SKM-1 (cell line): ENCODE measurements at regions not wholly inside any gene's neighbourhood (a gene's known extent, or its start where the extent isn't known, plus 50 kb on each side); places are given as distances from the start of the nearest gene placed in this dataset.
"Not testable (repeated sequence)": the region's sequence is repeated elsewhere in the genome, so short reads cannot be mapped to it uniquely, and the experiment has no call there.

Experiments used
- DNase-seq: peaks from one replicate; lab custom pipeline; 2025; ENCODE audit not compliant: unreplicated experiment; lab: John Stamatoyannopoulos, UW

DNA sequence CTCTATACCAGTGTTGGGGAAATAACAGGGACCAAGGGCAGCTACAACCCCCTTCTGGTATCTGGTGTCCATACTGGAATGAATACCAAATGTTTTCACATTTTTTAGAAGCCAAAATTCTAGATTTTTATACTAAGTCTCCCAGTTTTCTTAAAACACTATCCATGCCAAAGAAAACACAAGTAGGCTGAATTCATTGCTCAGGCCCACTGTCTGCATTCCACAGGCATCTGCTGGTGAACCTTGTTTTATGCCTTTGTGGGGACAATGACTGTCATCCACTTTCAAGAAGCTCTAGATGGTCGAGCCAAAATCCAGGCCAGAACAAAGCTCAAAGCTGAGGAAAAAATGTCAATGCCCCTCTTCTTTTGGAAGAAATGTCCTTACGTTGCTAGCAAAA is 213.4 kb upstream of the RASGEF1B start:
- DNase-seq = no peak

DNA sequence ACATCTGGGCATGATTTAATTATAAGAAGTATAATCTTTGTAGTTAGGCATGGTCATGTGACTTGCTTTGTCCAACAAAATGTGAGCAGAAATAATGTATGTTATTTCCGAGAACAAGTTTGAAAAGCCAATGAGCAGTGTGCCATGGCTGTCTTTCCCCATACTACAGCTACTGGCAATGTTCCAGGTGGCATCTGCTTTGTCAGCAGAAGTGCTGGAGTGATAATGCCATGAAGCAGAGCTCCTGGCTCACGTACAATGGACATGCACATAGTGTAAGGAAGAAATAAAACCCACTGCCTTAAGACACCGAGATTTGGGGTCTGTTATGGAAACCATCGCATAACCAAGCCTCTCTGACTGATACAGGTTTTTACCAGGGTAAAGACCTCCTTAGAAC is 212.6 kb upstream of the RASGEF1B start:
- DNase-seq = no peak

DNA sequence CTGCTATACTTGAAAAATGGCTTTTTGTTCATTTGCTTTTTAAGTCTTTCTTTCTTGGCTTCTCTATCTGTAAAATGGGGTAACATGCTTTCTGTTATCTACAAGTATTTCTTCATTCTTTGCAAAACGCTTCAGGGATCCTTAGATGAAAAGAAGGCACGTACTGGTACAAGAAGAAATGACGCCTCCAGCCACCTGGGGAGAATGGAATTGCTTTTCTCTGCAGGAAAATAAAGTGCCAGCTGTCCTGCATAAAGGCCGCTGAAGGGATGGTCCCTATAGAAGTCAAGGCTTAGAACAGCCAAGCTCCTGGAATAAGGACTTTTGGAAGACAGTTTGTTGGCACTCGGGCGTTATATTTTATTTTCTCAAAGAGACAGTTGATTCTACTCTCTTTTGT is 210.8 kb upstream of the RASGEF1B start:
- no peak for DNase-seq

DNA sequence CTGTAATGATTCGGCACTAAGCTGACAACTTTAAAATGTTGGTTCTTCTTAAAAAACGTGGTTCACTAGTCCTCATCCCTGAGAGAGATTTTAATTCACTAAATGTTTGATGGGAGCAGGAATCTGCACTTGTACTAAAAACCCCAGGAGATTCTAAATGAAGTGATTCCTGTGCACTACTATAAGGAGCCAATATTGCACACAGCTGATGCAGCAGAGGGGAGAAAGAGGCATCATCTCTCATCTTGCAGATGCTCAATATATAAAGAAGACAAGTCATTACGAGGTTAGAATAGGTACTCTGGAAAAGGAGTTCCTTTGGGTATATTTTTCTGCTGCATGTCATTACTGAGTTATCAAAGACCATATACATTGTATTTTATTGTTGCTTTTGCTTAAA is 207.6 kb upstream of the RASGEF1B start:
- no peak for DNase-seq

DNA sequence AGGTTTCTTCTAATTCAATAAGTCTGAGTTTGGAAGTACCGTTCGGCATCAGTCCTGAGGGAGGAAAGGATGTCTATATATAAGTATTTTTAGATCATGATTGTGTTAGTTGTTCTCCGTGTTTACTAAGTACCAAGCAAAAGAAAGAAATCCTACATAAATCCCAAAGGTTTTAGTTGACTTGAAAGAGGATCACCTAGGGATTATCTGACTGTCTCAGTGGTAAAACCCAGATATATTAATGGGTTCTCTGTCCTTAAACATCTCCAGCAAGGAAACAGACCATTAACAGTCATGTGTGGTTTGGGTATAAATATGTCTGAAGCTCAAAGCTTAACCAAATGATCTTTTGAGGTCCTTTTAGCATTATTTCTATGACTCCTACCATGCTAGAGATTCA is 207.1 kb upstream of the RASGEF1B start:
- no peak for DNase-seq

DNA sequence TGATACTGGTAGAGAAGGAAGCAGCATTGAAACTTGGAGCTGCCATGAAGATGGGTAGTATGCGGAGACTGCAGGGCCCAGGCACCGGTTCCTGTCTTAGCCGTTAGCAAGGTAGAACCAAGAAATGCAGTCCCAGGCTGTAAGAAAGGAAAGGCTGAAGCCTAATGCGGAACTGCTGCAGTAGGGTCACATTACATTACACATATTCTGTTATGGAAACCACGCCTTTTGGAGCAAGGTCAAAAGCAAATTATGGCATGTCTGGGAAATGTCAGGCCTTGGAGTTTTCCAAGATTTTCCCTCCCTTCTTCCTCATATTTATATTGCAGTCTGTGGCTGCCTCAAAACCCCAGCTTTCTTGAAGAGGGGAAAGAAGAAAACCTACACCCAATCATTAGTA is 204.8 kb upstream of the RASGEF1B start:
- no peak for DNase-seq

DNA sequence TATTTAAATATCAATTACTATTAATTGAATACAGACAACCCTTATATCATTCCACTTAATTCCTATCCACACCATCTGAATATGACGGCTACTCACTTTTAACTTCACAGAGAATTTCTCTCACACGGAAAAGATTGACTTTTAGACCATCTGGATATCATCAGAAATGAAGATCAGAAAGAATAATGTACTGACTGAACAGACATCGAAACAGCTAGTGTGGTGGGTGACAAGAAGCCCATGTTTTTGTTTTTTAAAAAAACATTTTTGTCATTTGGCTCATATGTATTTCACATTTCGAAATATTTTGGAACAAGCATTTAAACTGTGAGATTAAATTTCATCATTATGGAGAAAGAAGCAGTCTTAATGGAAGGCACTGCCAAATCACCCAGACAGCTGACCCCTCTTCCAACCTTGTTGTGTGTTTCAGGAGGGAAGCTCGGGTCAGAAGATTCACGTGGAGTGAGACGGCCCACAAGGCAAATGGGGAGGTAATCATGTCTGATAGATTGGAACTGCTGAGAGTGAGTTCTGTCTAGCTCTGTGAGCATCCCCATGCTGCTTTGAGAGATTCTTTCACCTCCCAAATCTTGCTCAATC is 204.2 kb upstream of the RASGEF1B start:
- DNase-seq = no peak

DNA sequence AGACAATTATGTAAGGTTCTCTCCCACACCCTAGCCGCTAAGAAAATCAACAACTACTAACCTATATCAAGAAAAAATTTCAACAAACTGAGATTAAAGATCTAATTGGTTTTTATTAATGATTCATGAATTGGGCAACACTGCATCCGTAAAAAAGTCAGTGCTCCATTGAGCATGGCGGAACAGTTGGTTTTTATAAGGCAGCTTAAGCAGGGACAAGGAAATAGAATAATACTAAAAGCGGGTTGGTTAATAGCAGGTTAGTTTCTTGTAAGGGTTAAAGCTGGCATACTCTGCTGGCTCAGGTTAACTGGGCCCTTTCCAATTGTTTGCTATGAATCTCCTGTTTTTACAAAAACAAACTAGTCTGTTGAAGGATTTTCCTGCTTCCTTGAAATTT is 202.3 kb upstream of the RASGEF1B start:
- no peak for DNase-seq

DNA sequence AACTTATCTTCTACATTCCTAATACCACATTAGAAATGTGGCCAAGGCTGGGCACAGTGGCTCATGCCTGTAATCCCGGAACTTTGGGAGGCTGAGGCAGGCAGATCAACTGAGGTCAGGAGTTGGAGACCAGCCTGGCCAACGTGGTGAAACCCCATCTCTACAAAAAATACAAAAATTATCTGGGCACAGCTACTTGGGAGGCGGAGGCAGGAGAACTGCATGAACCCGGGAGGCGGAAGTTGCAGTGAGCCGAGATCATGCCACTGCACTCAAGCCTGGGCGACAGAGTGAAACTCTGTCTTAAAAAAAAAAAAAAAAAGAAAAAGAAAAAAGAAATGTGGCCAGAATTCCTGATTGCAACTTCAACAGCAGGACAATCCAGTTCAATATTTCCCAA is 196.6 kb upstream of the RASGEF1B start:
- DNase-seq = not testable (repeated sequence)

DNA sequence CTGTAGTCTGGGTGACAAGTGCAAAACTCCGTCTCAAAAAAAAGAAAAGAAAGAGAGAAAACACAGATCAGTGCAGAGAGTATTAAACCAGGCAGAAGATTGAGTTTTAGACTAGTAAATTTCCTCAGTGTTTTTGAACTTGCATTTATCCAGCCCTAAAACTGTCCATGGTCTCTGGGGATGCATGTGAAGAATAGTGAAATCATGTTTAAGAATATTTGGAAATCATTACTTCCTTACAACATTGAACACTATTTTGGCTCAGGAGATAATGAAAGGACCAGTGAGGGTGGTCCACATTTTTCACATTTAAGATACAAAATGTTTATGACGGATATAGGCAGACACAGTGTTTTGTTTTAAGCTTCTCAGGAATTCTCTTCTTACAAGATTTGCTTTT is 195.8 kb upstream of the RASGEF1B start:
- no peak for DNase-seq

DNA sequence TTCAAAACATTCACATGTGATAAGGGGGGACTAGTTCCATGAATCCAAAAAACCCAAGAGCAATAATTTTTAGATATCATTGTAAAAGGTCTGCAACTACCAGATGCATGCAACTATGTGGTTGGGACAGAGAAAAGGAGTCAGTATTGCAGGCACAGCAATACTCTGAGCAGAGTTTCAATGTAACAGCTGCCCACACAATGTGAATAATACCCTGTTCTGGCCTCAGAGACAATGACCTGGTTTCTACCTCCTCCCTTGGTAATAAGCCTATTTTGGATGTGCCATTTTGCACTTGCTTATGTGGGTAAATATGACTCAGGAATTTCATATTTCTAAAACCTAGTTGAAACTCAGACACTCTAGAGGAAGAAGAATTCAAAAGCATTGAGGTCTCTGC is 194.8 kb upstream of the RASGEF1B start:
- DNase-seq = no peak

DNA sequence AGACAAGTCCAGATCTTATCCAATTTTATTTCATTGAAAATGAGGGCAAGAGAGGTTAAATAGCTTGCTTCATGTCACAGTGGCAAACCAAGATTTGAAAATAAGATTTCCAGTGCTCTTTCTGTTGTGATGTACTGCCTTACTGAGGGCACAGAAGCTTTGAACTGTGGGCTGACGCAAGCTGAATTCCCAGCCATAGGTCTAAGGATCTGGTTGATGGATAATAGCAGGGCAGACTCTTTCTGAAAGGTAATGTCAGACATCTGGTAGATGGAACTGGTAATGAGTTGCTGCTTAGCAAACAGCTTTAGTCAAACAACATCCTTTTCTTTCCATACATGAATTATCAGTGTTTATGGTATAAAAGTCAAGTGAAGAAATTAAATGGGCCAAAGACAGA is 193.9 kb upstream of the RASGEF1B start:
- DNase-seq = no peak

DNA sequence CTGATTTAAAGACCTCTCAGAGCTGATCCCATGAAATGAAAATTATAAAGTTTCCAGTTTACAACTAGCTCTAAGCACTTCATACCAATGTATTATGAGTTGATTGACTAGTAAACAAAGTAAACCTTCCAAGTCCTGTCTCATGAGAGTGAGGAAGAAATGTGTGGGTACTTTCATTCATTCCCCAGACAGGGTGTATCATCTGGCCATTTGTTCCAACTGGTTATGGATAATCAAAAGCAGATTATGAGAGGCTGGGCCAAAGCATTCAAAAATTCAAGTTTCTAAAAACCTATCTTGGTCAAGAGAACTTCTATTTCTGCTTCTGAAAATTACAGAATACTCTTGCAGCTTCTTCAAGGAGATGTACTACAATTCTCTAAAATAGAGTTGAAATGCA is 193.3 kb upstream of the RASGEF1B start:
- no peak for DNase-seq

DNA sequence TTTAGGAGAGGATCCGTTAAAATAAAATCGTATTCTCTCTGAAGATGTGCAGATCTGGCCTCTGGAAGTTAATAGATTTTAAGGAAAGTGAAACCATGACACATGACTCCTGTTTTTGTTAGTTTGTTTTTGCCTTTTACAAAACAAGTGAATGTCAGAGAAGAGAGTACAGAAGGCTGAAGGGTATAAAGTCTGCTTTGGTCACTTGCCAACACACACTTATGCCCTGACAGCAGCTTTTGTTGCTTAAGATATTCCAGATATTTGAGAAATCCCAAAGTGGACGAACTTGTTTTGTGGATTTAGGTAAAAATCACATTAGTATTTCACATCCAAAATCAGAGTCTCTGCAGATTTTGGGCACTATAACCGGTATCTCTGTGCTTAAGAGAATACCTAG is 192.4 kb upstream of the RASGEF1B start:
- DNase-seq = no peak

DNA sequence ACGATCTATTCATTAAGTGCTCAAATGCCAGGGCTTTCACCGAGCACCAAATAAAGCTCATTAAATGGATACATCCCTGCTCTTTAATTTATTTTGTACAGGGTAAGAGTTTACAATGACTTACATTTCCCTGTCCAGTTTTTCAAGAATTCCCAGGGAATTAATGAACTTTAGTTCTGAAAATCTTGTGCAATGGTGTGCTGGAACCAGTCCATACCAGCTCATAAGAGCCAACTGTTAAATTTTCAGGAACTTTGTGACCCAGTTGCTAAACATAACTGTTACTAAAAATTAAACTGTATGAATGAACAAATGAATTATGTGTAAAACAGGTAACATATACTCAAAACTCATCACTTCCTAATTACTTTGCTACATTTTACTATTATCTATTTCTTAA is 191.7 kb upstream of the RASGEF1B start:
- DNase-seq = no peak

DNA sequence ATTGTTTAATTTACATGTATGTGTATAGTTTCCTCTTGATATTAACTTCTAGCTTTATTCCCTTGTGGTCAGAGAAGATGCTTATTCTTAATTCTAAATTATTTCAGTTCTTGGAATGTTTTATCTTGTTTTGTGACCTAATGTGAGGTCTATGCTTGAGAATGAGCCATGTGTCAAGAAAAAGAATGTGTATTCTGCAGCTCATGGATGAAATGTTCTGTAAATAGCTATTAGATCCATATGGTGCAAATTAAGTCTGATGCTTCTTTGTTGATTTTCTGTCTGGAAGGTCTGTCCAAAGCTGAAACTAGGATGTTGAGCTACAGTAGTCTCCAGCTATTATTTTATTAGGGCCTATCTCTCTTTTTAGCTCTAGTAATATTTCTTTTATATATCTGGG is 187.3 kb upstream of the RASGEF1B start:
- DNase-seq = no peak

DNA sequence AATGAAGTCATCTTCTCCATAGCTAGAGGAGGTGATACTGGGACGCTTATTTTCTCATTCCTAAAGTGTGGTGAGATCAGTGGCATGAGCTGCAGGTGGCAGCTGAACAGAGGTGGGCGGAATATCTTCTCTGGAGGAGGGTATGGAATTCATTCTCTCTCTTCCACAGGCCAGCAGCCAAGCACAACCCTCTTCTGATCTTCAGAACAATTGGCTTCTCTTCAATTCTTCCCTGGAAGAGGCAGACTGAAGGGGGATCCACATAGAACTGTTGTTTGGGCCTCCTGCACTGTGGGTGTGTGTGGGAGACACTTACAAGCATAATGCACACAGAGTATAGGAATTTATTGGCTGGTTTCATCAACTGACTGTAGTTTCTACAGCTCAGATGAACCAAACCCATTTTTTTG is 180.4 kb upstream of the RASGEF1B start:
- no peak for DNase-seq

DNA sequence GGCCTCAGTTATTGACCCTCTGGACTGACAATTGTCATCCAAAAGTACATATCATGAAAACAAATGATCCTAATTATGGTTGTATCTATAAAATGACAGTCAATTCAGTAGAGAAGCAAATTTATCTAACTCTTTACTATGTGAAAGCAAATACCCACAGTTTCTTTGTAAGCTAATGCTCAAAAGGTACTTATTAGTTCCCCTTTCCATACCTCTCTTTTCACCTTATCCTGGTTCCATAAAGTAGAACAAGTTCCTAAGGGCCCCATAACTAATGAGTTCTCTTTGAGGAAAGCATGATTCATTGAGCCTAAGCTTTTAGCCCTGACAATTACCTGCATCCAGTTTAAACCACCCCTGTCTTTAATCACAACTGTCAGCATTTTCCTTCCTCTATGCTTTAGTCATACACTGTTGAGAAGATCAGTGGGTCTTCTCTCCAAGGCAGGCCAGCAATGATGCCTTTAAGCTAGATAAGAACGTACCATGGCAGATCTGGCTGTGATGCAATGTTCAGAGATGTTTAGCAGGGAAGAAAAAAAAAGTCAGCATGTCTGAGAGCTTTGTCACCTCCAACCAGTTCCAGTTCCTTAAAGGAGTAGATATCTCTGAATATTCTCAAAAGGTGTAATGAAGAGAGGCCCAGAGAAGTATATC is 179.7 kb upstream of the RASGEF1B start:
- no peak for DNase-seq

DNA sequence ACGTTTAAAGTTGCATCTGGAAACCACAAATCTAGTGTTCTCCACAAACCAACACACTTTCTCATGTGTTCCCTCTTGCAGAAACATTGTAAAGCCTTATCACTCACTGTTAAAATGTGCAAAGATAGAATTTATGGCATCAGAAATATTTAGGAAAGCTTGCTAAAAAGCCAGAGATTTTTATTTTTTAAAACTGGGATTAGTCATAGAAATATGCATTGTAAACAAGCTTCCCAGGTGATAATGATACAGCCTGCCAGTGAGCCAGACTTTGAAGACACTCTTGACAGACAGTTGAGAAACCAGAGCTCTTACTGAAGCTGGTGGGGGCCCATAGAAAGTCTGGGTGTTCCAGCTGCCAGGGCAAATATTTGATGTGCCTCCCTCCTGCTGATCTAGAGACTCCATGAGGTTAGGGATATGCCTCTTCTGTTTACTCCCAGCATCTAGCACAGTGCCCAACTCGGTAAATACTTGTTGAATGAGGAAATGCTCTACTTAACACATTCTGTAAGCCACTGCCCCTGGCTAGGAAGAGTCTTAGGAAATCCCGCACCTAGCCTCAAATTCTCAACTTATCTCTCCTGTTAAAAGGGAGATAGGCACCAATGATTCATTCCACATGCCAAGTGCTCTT is 179.0 kb upstream of the RASGEF1B start:
- DNase-seq = no peak

DNA sequence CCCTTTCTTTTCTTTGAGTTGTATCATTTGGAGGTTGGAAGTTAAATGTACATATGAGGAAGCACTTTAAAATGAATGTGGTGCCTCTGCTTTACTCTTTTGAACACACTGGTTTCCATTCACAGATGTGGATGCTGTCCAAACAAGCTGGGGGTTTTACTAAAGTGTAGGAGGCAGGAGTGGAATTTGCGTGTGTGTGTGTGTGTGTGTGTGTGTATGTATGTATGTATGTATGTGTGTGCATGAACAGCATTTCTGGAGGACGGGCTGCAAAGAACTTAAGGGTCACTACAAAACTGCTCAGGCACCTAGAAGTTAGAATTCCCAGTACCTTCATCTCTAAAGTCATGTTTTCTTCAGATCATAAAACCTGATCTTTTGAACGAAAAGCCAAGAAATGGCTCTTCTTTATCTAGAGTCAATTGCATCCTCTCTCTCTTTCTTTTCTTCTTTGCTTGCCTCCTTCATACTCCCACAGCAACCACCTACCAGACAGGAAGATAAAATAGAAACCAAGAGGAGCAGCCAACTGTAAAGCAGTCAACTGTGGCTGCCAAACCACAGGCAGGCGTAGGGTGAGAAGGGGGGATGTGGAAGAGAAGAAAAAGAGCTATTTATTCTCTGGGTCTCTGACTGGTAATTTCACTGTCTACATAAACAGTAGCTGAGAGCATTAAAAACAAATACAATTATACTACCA is 177.0 kb upstream of the RASGEF1B start:
- no peak for DNase-seq

DNA sequence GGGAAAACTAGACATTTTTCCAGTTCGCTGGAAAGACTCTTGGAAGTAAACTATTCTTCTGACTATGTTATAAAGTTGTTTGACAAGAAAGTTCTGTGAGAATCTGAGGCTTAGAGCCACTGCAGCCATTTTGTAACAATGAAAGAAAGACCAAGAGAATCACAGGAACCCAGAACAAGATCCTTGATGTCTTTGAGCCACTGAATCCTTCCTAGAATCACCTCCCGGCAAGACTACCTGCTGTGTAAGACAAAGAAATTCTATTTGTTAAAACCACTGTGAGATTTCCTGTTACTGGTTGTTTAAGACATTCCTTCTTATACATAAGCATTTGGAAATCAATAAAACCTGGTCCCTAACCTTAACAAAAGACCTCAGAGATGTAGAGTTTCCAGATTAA is 175.7 kb upstream of the RASGEF1B start:
- DNase-seq = no peak

DNA sequence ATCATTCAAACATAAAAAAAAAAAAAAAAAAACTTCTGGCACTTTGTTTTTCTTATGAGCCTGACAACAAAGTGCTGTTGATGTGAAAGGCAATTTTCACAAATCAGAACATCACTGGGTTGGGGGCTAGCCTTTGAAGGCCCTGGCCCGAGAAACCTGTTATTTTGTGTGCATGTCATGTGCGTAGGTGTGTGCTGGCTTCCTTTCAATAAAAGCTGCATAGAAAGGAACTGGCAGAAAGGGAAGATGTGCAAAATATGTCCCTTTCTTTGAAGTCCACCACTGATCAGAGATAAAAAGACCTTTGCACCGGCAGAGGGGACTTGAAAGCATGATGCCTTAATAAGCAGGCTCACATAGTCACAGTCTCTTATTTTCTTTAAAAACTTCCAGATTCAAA is 170.8 kb upstream of the RASGEF1B start:
- DNase-seq = no peak
